WTC11 (cell line): ENCODE measurements at regions not wholly inside any gene's neighbourhood (a gene's known extent, or its start where the extent isn't known, plus 50 kb on each side); places are given as distances from the start of the nearest gene placed in this dataset.

Source experiments
- TEAD4 ChIP-seq: sonication (generic); formaldehyde crosslinking; IDR thresholded peaks from 2 replicates; pipeline ENCODE4 v1.8.0; 2022; ENCODE audit warnings: mild to moderate bottlenecking, missing genetic modification reagents
- TP53 ChIP-seq: sonication (generic); formaldehyde crosslinking; IDR thresholded peaks from 2 replicates; pipeline ENCODE4 v1.8.1; 2023; ENCODE audit warnings: mild to moderate bottlenecking, missing genetic modification reagents
- ZBTB43 ChIP-seq: sonication (generic); formaldehyde crosslinking; IDR thresholded peaks from 2 replicates; pipeline ENCODE4 v1.8.1; 2023; ENCODE audit warnings: mild to moderate bottlenecking, missing genetic modification reagents
- ZNF317 ChIP-seq: sonication (generic); formaldehyde crosslinking; IDR thresholded peaks from 2 replicates; pipeline ENCODE4 v1.8.1; 2023; ENCODE audit warnings: low read depth, mild to moderate bottlenecking, moderate library complexity, missing genetic modification reagents, borderline replicate concordance
- TF ChIP-seq, protein P1 (sequence below): fragments of 200-600 bp; IDR thresholded peaks from 2 replicates; pipeline ENCODE4 v1.8.0; 2022; ENCODE audit warnings: antibody characterized with exemption
- TF ChIP-seq, protein P2 (sequence below): sonication (generic); formaldehyde crosslinking; IDR thresholded peaks from 2 replicates; pipeline ENCODE4 v1.8.0; 2022; ENCODE audit warnings: mild to moderate bottlenecking, missing genetic modification reagents

- TF ChIP-seq ZNF317 (CRISPR knock-in tag) (no peak), ZBTB43 (CRISPR knock-in tag) (no peak), TEAD4 (CRISPR knock-in tag) (no peak), TP53 (no peak)
- TF ChIP-seq, protein P1, sequence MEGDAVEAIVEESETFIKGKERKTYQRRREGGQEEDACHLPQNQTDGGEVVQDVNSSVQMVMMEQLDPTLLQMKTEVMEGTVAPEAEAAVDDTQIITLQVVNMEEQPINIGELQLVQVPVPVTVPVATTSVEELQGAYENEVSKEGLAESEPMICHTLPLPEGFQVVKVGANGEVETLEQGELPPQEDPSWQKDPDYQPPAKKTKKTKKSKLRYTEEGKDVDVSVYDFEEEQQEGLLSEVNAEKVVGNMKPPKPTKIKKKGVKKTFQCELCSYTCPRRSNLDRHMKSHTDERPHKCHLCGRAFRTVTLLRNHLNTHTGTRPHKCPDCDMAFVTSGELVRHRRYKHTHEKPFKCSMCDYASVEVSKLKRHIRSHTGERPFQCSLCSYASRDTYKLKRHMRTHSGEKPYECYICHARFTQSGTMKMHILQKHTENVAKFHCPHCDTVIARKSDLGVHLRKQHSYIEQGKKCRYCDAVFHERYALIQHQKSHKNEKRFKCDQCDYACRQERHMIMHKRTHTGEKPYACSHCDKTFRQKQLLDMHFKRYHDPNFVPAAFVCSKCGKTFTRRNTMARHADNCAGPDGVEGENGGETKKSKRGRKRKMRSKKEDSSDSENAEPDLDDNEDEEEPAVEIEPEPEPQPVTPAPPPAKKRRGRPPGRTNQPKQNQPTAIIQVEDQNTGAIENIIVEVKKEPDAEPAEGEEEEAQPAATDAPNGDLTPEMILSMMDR = no peak
- TF ChIP-seq, protein P2, sequence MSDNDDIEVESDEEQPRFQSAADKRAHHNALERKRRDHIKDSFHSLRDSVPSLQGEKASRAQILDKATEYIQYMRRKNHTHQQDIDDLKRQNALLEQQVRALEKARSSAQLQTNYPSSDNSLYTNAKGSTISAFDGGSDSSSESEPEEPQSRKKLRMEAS = no peak
Observed at GRCh38 chr3:171915275-171915674, 72.1 kb downstream of the TMEM212 start.
